MM.1S (cell line): ENCODE measurements at regions not wholly inside any gene's neighbourhood (a gene's known extent, or its start where the extent isn't known, plus 50 kb on each side); places are given as distances from the start of the nearest gene placed in this dataset.

Source experiments
- DNase-seq: peaks from one replicate; pipeline ENCODE4 v3.0.0-alpha.2; 2015
- H2AFZ ChIP-seq: fragments of 300-600 bp; sonication (generic); 2 replicates; pipeline ENCODE4 v1.6.0; 2016; ENCODE audit warnings: antibody characterized with exemption, low read length
- H3F3A ChIP-seq: fragments of 300-600 bp; sonication (generic); 2 replicates; pipeline ENCODE4 v1.6.1; 2016; ENCODE audit warnings: mild to moderate bottlenecking, antibody characterized with exemption, low read length, moderate library complexity, mixed read lengths; ENCODE audit not compliant: insufficient read depth
- H3K27ac ChIP-seq: fragments of 300-600 bp; sonication (generic); 2 replicates; pipeline ENCODE4 v1.5.1; 2016; ENCODE audit warnings: mild to moderate bottlenecking, low read length
- H3K27me3 ChIP-seq: fragments of 300-600 bp; sonication (generic); replicated peaks from 2 replicates; pipeline ENCODE4 v1.6.0; 2016; ENCODE audit warnings: low read length; ENCODE audit not compliant: insufficient read depth
- H3K36me3 ChIP-seq: fragments of 300-600 bp; sonication (generic); replicated peaks from 2 replicates; pipeline ENCODE4 v1.6.1; 2016; ENCODE audit warnings: mild to moderate bottlenecking, low read length, mixed read lengths; ENCODE audit not compliant: insufficient read depth
- H3K4me1 ChIP-seq: fragments of 300-600 bp; sonication (generic); 2 replicates; pipeline ENCODE4 v1.6.1; 2016; ENCODE audit warnings: low read length, mixed read lengths
- H3K4me2 ChIP-seq: fragments of 300-600 bp; sonication (generic); 2 replicates; pipeline ENCODE4 v1.6.0; 2016; ENCODE audit warnings: low read depth, low read length
- H3K4me3 ChIP-seq: fragments of 300-600 bp; sonication (generic); 2 replicates; pipeline ENCODE4 v1.5.1; 2016; ENCODE audit warnings: low read length, mixed read lengths
- H3K79me2 ChIP-seq: fragments of 300-600 bp; sonication (generic); 2 replicates; pipeline ENCODE4 v1.6.1; 2016; ENCODE audit warnings: mixed run types, low read length, mixed read lengths
- H3K9ac ChIP-seq: fragments of 300-600 bp; sonication (generic); 2 replicates; pipeline ENCODE4 v1.6.1; 2016; ENCODE audit warnings: low read length, mixed read lengths
- H3K9me2 ChIP-seq: fragments of 300-600 bp; sonication (generic); replicated peaks from 2 replicates; pipeline ENCODE4 v1.6.1; 2016; ENCODE audit warnings: mild to moderate bottlenecking, low read length, mixed read lengths; ENCODE audit not compliant: insufficient read depth
- H3K9me3 ChIP-seq: fragments of 300-600 bp; sonication (generic); replicated peaks from 2 replicates; pipeline ENCODE4 v1.6.1; 2016; ENCODE audit warnings: mild to moderate bottlenecking, low read length, mixed read lengths; ENCODE audit not compliant: insufficient read depth
- H4K20me1 ChIP-seq: fragments of 300-600 bp; sonication (generic); 2 replicates; pipeline ENCODE4 v1.6.1; 2016; ENCODE audit warnings: mild to moderate bottlenecking, low read length, moderate library complexity, mixed read lengths; ENCODE audit not compliant: insufficient read depth
- CTCF ChIP-seq: fragments of 300-600 bp; sonication (generic); IDR thresholded peaks from 2 replicates; pipeline ENCODE4 v1.5.1; 2016; ENCODE audit warnings: antibody characterized with exemption, low read length, mixed read lengths
- EZH2 ChIP-seq: fragments of 300-600 bp; sonication (generic); optimal IDR thresholded peaks from 2 replicates; pipeline ENCODE3; 2017; ENCODE audit warnings: low read depth, mild to moderate bottlenecking, antibody characterized with exemption, low read length, mixed read lengths
- EZH2phosphoT487 ChIP-seq: fragments of 300-600 bp; sonication (generic); IDR thresholded peaks from 2 replicates; pipeline ENCODE4 v1.6.1; 2018; ENCODE audit warnings: antibody characterized with exemption, low read length

GRCh38 chr1:83670909-83671565, 327.9 kb downstream of the TTLL7 start:
- Histone ChIP-seq H3K9me2 (no peaks in the 10 kb centered on the region), H3K27ac (no peak overlapping the region), H3K79me2 (no peaks in the 10 kb centered on the region), H2AFZ (no peak overlapping the region), H3K4me2 (no peak overlapping the region), H3K4me1 (no peaks in the 10 kb centered on the region), H3K9me3 (no peaks in the 10 kb centered on the region), H3K36me3 (no peaks in the 10 kb centered on the region), H3K27me3 (no peaks in the 10 kb centered on the region), H4K20me1 (no peaks in the 10 kb centered on the region), H3K9ac (no peak overlapping the region), H3K4me3 (no peak overlapping the region), H3F3A (no peaks in the 10 kb centered on the region)
- no peak for DNase-seq
- TF ChIP-seq EZH2phosphoT487 (no peak), EZH2 (no peak), CTCF (no peak)

GRCh38 chr1:83641796-83642443, 357.0 kb downstream of the TTLL7 start:
- no peak for DNase-seq

GRCh38 chr1:83641206-83641658, 357.7 kb downstream of the TTLL7 start:
- Histone ChIP-seq H3K27ac (no peak overlapping the region), H3K4me2 (peak overlapping the region; percentile 34; the same call in 1 of the 2 replicates), H3K9me2 (no peaks in the 10 kb centered on the region), H3K27me3 (no peaks in the 10 kb centered on the region), H3K9me3 (no peaks in the 10 kb centered on the region), H3K9ac (no peak overlapping the region), H3K4me1 (no peaks in the 10 kb centered on the region), H2AFZ (no peak overlapping the region), H3K36me3 (no peaks in the 10 kb centered on the region), H3K79me2 (no peaks in the 10 kb centered on the region), H3K4me3 (no peak overlapping the region), H4K20me1 (no peaks in the 10 kb centered on the region), H3F3A (no peaks in the 10 kb centered on the region)
- no peak for DNase-seq
- no peak for TF ChIP-seq EZH2phosphoT487
- TF ChIP-seq EZH2: no peak
- TF ChIP-seq CTCF: no peak

More at GRCh38 chr1:83641796-83642443, 357.0 kb downstream of the TTLL7 start:
- no peaks in the 10 kb centered on the region for H3K4me1 ChIP-seq
- no peak overlapping the region for H2AFZ ChIP-seq
- no peaks in the 10 kb centered on the region for H3K36me3 ChIP-seq
- H3K27me3 ChIP-seq: no peaks in the 10 kb centered on the region
- H3K9me3 ChIP-seq: no peaks in the 10 kb centered on the region
- H3K79me2 ChIP-seq: no peaks in the 10 kb centered on the region
- H3K9ac ChIP-seq: no peak overlapping the region
- H3K27ac ChIP-seq: no peak overlapping the region
- H3K9me2 ChIP-seq: no peaks in the 10 kb centered on the region
- no peaks in the 10 kb centered on the region for H4K20me1 ChIP-seq
- H3K4me3 ChIP-seq: no peak overlapping the region
- no peaks in the 10 kb centered on the region for H3F3A ChIP-seq
- TF ChIP-seq EZH2: no peak
- no peak for TF ChIP-seq CTCF
- TF ChIP-seq EZH2phosphoT487: no peak
- no peak overlapping the region; the same call in 1 of the 2 replicates for H3K4me2 ChIP-seq
